ENCODE measurements at regions not wholly inside any gene's neighbourhood (a gene's known extent, or its start where the extent isn't known, plus 50 kb on each side); places are given as distances from the start of the nearest gene placed in this dataset.
"Not testable (repeated sequence)": the region's sequence is repeated elsewhere in the genome, so short reads cannot be mapped to it uniquely, and the experiment has no call there.

DNA sequence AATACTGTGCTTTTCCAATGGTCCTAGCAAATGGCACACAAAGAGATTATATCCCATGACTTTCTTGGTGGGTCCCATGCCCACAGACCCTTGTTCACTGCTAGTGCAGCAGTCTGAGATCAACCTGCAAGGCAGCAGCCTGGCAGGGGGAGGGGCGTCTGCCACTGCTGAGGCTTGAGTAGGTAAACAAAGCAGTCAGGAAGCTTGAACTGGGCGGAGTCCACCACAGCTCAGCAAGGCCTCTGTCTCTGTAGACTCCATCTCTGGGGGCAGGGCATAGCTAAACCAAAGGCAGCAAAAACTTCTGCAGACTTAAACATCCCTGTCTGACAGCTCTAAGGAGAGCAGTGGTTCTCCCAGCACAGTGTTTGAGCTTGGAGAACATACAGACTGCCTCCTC, 82.9 kb downstream of the ZNF737 start:
- DNase-seq, result no peak

DNA sequence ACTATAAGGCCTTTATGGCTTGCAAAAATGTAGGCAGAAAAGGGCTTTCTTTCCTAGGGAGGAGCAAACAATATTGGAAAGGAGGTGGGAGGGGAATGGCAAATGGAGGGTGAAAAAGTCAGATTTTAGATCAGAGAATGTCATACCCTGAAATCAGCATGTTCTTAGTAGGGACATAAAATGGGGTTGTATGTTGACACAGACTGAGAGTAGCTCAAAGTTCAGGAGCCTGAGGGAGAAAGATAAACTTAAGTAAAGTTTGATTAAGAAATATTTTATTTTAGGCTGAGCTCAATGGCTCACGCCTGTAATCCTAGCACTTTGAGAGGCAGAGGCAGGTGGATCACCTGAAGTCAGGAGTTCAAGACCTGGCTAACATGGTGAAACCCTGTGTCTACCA, 83.8 kb downstream of the ZNF737 start:
- DNase-seq, result no peak

DNA sequence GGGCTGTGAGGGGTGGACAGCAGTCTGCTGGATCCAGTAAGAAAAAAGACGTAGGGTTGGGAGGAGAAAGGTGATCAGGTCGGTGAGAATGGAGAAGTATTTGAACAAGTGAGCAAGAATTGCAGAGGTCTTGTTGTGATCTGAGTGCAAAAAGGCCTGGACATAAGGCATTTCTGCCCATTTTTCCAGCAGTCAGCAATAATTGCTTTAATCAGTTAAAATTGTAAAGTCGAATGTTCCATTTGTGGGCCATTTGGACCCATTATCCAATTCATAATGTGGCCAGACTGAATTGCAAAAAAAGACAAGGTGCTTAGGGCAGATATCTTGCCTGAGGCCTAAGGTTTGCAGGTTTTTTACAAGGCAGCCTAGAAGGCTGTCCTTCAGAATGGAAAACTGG, 86.1 kb downstream of the ZNF737 start:
- no peak for DNase-seq

DNA sequence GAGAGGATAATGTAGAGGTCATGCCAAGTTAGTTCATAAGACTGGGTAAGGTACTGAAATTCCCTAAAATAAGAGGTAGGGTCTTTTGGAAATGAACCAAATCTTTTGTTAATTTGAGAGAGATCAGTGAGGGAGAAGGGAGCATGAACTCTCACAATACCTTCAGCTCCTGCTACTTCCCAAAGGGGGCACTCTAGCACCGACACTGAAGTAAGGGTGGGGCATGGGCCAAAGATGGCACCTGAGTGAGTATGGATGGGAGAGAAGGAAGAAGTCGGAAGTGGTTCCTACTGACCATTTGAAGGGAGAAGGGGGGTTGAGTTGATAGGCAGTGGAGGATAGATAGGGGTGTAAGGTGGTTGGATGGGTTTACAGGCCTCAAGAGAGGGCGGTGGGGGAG, 86.6 kb downstream of the ZNF737 start:
- no peak for DNase-seq

DNA sequence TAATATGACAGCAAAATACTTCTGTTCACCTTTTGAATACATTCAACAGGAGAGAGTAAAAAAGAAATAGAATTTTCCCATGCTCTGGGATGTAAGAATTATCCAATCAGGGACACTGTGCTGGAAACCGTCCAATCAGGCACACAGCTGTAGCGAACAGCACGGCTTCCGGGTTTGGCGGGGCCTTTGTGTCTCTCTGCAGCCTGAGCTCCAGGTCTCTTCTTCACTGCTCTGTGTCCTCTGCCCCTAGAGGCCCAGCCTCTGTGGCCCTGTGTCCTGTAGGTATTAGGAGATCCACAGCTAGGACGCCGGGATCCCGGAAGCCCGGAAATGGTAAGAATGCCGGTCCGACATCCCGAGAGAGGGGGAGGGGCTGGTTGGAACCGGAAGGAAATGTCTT, 92.7 kb downstream of the ZNF737 start:
- no peak for DNase-seq

DNA sequence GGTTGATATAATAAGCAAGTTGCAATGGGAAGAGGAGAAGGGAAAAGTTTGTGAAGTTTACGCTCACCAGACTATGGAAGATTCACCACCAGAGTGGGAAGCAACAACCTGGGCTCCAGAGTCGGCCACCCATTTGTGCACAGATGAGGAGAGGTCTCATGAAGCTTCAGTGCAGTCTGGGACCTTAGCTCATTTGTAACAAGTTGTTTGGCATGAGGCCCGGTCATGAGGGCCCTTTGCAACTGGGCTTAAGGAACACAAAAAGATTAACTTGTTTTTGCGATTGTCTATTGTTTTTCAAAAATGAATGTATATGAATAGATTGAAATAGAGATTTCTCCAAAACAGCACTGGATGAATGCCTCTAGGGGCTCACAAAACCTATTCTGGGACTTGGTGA, 94.2 kb downstream of the ZNF737 start:
- DNase-seq, result no peak

DNA sequence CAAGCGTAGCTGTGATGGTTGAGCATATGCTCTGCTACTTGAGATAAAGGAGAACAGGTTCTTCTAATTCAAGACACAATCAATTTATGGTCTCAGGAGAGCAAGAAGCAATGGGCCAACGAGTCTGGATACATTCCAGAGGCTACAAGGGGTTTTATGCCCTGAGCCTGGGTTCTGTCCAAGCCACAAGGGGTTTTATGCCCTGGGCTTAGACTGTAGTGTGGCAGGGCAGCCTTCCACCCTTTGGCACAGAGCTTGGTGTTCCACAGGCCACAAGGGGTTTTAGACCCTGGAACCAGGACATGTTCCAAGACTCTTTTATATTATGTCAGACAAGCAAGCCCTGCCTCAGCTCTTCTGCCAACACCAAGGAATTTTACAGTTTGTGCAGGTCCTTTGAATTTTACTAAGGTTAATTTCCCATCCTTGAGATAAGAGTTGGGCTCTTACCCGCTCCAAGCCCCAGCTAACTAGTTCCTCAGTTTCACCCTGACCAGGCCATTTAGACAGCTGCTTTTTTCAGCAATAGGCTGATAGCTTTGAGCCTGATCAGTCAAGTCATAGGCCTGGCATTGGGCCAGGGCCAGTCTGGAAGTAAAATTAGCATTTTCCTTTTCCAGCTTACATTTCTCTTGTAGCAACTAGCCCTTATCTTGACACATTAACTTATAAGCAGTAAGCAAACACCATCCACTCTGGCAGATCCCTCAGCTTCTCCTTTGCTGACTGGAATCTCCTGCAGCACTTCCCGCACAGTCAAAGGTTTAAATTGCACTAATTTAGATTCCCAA, 95.0 kb downstream of the ZNF737 start:
- DNase-seq, result no peak

DNA sequence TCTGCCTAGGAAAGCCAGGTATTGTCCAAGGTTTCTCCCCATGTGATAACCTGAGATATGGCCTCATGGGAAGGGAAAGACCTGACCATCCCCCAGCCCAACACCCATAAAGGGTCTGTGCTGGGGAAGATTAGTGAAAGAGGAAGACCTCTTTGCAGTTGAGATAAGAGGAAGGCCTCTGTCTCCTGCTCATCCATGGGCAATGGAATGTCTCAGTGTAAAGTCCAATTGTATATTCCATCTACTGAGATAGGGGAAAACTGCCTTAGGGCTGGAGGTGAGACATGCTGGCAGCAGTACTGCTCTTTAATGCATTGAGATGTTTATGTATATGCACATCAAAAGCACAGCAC, 99.0 kb downstream of the ZNF737 start:
- DNase-seq, result not testable (repeated sequence)

DNA sequence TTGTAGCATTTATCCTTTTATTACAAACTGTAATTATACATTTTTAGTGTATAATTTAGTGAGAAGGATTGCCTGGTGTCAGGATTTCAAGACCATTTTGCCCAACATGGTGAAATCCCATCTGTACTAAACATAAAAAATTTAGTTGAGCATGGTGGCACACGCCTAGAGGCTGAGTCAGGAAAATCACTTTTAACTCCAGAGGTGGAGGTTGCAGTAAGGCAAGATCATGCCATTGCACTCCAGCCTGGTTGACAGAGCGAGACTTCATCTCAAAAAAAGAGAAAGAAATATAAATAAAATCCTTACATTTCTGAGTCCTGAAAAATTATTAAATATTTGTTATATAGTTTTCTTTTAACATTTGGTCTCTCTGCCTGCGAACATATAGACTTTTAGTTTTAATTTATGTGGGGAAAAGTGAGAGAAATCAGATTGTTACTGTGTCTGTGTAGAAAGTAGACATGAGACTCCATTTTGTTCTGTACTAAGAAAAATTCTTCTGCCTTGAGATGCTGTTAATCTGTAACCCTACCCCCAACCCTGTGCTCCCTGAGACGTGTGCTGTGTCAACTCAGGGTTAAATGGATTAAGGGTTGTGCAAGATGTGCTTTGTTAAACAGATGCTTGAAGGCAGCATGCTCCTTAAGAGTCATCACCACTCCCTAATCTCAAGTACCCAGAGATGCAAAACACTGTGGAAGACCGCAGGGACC, 99.5 kb downstream of the ZNF737 start:
- DNase-seq, result not testable (repeated sequence)

DNA sequence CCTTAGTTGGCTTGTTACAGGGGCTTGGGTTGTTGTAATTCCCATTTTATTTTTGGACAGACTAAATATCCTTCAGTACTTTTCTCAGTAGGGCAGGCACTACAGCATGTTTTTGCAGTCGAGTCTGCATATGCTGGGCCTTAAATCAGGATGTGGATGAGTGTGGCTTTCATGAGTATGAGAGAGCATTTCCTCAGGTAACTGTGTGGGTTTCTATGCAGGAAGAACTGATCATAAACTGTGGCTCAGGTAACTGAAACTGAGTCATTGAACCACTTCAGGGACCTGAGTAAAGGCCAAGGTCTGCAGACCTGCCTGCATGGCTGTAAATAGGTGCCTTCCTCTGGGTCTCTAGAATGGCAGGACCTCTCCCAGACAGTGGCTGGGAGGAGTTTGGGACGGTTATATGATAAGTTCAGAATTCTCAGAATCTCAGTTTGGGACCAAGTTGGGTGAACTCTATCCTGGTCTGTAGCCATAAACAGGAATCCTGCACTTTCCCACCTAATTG, 112.1 kb downstream of the ZNF737 start:
- DNase-seq, result no peak

DNA sequence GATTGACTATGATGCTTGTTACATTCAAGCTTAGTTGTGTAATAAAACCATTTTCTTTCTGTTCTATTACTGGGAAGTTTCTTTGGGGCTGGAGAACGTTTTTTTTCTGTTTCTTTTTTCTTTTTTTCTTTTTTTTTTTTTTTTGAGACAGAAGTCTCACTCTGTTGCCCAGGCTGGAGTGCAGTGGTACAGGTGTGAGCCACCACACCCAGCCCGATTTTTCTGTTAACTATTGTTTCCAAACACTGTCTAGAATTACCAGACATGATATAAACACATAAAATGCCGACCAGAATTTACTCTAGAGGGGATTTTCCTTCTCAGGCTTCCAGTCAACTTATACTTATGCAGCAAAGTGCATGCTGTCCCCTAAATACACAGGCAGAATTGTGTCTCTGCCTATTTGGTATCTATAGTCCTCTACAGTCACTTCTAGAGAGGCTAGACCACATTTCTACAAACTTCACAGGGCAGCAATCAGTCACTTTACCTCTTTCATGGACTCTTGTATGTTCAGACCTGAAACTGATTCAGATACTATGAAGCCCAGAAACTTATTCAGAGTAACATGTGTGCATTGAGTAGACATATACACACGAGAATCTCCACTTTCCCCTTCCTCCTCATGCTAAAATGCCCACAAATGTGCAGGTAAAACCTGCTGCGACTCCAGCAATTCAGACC, 121.2 kb downstream of the ZNF737 start:
- DNase-seq, result peak in 1 of 5 experiments; percentile 18

DNA sequence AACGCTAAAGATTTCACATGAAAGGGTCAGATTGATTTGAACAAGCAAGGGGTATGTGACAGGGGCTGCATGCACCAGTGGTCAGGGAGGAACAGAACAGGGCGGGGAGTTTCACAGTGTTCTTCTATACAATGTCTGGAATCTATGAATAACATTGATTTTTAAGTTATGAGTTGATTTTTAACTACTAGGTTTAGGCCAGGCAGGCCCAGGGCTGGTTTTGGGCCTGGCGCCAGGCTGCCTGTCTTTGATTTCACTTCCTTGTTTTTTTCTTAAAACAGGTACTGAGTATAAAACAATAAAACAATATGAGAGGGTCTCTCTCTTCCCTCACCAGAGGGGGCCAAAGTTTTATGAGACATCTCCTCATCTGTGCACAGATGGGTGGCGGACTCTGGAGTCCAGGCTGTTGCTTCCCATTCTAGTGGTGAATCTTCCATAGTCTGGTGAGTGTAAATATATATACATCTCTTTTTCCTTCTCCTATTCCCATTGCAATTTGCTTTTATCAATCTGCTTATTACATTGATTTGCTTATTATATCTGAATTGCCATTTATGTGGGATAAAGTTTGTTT, 133.2 kb downstream of the ZNF737 start:
- DNase-seq, result not testable (repeated sequence)

DNA sequence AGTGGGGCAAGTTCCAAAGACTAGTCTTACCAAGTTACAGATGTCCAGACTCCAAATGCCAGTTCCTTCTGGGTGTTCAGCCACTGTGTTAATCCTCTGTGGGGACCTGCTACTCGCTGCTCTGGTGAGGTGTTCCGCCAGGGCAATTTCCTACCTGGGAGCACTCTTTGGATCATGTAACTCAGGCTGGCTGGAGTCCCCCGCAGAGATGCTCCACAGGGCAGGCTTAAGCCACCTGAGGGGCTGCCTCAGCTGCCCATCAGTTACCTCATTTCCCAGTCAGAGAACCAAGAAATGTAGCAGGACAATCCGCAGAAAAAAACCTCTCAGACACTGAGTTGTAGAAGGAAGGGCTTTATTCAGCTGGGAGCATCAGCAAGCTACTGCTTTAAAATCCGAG, 133.8 kb downstream of the ZNF737 start:
- no peak for DNase-seq

DNA sequence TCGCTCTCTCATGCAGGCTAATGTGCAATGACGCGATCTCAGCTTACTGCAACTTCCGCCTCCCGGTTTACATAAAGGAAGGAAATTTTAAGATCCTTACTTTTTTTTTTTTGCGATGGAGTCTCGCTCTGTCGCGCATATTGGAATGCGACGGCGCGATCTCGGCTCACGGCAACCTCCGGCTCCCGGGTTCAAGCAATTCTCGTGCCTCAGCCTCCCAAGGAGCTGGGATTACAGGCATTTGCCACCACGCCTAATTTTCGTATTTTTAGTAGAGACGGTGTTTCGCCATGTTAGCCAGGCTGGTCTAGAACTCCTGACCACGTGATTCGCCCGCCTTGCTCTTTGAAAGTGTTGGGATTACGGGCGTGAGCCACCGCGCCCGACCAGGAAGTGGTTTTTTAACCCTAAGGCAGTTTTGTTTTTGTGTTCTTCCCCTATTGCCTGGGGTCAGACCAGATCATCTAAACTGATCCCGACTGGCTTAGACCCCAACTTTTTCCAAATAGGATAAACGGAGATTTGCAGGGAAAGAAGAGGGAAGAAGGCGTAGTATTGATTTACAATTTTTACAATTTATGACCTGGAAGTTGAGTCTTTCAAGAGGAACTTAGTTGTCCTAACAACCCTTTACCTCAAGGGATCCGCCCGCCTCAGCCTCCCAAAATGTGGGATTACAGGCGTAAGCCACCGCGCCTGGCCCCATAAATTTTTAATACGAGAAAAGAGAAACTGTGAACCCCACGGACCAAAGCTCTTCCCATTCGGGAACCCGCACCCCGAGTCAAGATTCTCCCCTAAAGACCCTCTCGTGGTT, 142.0 kb downstream of the ZNF737 start:
- peak in 4 of 5 experiments; percentile 3 to 56 (median 14) for DNase-seq

DNA sequence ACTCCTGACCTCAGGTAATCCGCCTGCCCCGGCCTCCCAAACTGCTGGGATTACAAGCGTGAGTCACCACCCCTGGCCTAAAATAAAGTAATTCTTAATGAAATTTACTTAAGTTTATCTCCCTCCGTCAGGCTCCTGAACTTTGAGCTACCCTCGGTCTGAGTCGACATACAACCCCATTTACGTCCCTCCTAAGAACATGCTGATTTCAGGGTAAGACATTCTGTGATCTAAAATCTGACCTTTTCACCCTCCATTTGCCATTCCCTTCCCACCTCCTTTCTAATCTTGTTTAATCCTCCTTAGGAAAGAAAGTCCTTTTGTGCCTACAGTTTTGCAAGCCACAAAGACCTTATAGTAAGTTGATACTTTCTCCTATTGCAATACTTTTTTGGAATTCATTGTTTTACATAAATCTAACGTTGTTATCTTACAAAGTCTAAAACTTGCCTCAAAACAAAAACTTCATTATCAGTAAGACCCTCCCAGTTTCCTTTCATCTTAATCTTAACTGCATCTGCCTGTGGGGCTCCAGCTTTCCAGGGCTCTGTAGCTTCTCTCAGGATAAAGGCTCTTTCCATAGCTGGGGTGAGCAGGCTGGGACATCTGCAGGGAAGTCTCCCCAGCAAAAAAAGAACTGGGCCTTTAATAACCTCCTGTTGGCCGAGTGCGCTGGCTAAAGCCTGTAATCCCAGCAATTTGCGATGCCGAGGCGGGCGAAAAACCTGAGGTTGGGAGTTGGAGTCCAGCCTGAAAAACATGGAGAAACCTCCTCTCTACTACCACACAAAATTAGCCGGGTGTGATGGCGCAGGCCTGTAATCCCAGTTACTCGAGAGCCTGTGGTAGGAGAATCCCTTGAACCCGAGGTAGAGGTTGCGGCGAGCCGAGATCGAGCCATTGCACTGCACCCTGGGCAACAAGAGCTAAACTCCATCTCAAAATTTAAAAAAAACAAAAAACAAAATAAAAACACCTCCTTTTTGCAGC, 143.1 kb downstream of the ZNF737 start:
- no peak for DNase-seq

DNA sequence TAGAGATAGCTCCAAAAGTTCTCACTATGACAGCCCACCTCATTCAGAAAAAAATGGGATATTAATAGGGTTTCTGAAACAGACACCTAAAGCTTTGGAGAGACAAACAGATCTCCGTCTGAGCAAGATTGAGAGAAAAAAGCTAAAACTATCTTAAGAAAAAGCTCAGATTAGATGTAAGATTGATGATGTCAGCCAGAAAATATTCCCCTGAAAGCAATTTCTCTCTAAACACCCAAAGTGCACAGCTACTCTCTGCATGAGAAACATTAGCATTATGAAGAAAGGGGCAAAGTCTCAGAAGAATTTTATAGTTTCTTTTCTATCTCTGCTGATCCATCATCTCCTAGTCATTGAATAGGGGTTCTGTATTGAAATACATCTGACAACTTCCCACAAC, 148.9 kb downstream of the ZNF737 start:
- DNase-seq, result no peak

DNA sequence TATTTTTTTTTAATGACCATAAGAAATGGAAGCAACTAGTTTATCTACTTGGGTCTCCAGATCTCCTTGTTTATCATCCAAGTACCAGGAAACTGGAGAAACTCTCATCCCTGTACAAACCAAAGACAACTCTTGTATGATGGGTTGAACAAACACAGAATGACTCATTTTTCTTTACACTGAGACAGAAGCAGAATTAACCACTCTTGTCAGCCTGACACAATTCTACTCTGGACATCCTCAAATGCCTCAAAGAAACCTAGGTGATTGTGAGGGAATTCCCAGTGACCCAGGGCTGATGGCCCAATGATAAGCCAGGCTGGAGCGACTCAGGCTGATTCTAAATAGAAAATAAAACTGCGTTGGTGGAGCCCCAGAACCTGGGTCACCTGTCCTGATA, 151.5 kb downstream of the ZNF737 start:
- no peak for DNase-seq

DNA sequence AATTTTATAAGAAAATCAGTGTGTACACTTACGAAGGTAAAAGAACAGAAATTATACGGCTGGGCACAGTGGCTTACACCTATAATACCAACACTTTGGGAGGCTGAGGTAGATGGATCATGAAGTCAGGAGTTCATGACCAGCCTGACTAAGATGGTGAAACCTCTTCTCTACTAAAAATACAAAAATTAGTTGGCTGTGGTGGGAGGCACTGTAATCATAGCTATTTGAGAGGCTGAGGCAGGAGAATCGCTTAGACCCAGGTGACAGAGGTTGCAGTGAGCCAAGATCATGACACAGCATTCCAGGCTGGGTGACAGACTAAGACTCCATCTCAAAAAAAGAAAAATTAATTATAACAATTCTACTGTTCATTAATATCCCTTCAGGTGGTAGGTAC, 151.9 kb downstream of the ZNF737 start:
- DNase-seq, result no peak

DNA sequence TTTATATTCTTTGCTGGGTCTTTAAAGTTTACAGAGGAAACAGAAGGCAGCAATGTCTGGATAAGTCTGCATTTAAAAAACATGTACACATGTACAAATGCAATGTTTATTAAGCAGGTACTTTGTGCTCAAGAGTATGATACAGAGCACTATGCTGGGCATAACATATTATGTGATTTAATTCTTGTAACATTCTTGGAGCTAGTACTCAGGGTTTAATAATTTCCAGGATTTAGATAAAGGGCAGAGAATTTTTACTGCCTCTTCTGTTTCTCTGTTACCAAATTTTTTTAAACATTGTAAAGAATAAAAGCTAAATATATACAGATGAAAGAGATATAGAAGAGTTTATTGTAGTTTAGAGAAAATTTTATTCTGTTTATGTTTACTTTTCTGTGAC, 152.7 kb downstream of the ZNF737 start:
- DNase-seq, result no peak

DNA sequence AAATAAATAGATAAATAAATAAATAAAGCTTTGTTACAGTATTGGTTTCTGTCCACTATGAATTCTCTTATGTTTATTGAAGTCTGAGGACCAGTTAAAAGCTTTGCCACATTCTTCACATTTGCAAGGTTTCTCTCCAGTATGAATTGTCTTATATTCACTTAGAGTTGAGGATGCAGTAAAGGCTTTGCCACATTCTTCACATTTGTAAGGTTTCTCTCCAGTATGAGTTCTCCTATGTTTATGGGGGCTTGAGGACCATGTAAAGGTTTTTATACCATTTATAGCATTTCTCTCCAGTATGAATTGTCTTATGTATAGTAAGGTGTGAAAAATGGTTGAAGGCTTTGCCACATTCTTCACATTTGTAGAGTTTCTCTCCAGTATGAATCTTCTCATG, 168.3 kb downstream of the ZNF737 start:
- no peak for DNase-seq

DNA sequence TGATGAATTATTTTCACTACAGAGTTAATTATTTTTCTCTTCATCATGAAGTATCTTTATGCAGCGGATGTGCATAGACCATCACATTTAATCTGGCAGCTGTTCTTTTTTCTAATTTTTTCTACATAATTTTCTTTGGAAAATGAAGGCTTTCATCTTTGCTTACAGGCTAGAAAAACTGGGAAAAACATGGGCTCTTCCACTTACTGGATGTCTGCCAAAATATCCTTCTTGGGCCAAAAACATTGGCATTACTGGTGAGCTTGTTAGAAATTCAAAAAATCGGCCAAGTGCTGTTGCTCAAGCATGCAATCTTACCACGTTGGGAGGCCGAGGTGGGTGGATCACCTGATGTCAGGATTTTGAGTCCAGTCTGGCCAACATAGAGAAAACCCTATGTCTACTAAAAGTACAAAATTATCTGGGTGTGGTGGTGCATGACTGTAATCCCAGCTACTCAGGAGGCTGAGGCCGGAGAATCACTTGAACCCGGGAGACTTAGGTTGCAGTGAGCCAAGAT, 176.8 kb downstream of the ZNF737 start:
- no peak for DNase-seq
